Breast epithelium (tissue), 3 donors: ENCODE measurements at regions not wholly inside any gene's neighbourhood (a gene's known extent, or its start where the extent isn't known, plus 50 kb on each side); places are given as distances from the start of the nearest gene placed in this dataset.

Experiments used
- POLR2A ChIP-seq: fragments of 450-650 bp; IDR thresholded peaks from one replicate; pipeline ENCODE4 v1.6.1; 2016; ENCODE audit warnings: antibody characterized with exemption, mild to moderate bottlenecking, moderate library complexity
- TF ChIP-seq, protein P1 (sequence below), 3 donors: fragments of 450-650 bp; IDR thresholded peaks; one replicate each; pipeline ENCODE4 v1.5.1; 2016 to 2017; ENCODE audit warnings: antibody characterized with exemption in 3 of 3, mild to moderate bottlenecking in 3 of 3, moderate library complexity in 3 of 3

DNA sequence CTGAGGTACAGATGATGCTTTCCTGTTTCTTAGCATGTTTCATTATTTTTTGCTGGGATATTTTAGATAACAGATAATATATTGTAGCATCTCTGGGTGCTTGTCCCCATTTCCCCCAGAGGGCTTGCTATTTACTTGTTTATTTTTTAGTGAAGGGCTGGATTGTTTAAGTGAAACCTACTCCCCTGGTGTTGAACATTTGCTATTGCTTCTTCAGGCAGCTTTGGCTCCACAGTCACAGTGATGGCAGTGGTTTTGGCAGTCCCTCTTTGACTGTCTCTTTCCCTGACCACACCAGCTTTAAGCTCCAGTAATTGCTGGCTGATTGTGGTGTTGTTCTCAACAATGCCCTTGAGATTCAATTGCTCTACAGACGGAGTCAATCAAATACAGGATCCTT lies 128.9 kb downstream of the KLF13 start:
- TF ChIP-seq, protein P1, sequence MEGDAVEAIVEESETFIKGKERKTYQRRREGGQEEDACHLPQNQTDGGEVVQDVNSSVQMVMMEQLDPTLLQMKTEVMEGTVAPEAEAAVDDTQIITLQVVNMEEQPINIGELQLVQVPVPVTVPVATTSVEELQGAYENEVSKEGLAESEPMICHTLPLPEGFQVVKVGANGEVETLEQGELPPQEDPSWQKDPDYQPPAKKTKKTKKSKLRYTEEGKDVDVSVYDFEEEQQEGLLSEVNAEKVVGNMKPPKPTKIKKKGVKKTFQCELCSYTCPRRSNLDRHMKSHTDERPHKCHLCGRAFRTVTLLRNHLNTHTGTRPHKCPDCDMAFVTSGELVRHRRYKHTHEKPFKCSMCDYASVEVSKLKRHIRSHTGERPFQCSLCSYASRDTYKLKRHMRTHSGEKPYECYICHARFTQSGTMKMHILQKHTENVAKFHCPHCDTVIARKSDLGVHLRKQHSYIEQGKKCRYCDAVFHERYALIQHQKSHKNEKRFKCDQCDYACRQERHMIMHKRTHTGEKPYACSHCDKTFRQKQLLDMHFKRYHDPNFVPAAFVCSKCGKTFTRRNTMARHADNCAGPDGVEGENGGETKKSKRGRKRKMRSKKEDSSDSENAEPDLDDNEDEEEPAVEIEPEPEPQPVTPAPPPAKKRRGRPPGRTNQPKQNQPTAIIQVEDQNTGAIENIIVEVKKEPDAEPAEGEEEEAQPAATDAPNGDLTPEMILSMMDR (IDR thresholded peaks at IDR 0.05) = no peak
- no peak for TF ChIP-seq POLR2A
